ENCODE measurements at regions not wholly inside any gene's neighbourhood (a gene's known extent, or its start where the extent isn't known, plus 50 kb on each side); places are given as distances from the start of the nearest gene placed in this dataset.

GRCh38 chr7:47039089-47039648 is 542.7 kb downstream of the TNS3 start:
- H3K36me3 ChIP-seq = no peaks in the 10 kb centered on the region
- DNase-seq = no peak
- H3K4me3 ChIP-seq (ENCODE audit: low read depth, low read length) = no peak overlapping the region
- no peaks in the 10 kb centered on the region for H3K9me3 ChIP-seq
- H3K27me3 ChIP-seq = no peaks in the 10 kb centered on the region
- no peak for TF ChIP-seq CTCF (IDR thresholded peaks at IDR 0.05; ENCODE audit: low read depth, low read length)
- H3K4me1 ChIP-seq = no peaks in the 10 kb centered on the region; the same call in none of the 2 replicates

- Histone ChIP-seq H3K27me3 (no peaks in the 10 kb centered on the region), H3K4me1 (no peaks in the 10 kb centered on the region; the same call in none of the 2 replicates), H3K36me3 (no peaks in the 10 kb centered on the region), H3K9me3 (no peaks in the 10 kb centered on the region), H3K4me3 (ENCODE audit: low read depth, low read length) (no peak overlapping the region)
- TF ChIP-seq CTCF (IDR thresholded peaks at IDR 0.05; ENCODE audit: low read depth, low read length) = no peak
- DNase-seq = no peak
Measured at GRCh38 chr7:47038621-47039020, 543.3 kb downstream of the TNS3 start.

- no peak for TF ChIP-seq CTCF (IDR thresholded peaks at IDR 0.05; ENCODE audit: low read depth, low read length)
- no peak for DNase-seq
- no peaks in the 10 kb centered on the region for H3K36me3 ChIP-seq
Measured at GRCh38 chr7:47037607-47038006, 544.3 kb downstream of the TNS3 start.

GRCh38 chr7:47036909-47037308 is 545.0 kb downstream of the TNS3 start:
- H3K36me3 ChIP-seq = no peaks in the 10 kb centered on the region
- no peak for TF ChIP-seq CTCF (IDR thresholded peaks at IDR 0.05; ENCODE audit: low read depth, low read length)
- DNase-seq = no peak
- no peak overlapping the region for H3K4me3 ChIP-seq (ENCODE audit: low read depth, low read length)
- H3K9me3 ChIP-seq = no peaks in the 10 kb centered on the region
- no peaks in the 10 kb centered on the region for H3K27me3 ChIP-seq
- no peaks in the 10 kb centered on the region; the same call in none of the 2 replicates for H3K4me1 ChIP-seq

More at GRCh38 chr7:47037607-47038006, 544.3 kb downstream of the TNS3 start:
- Histone ChIP-seq H3K4me3 (ENCODE audit: low read depth, low read length) (no peak overlapping the region), H3K9me3 (no peaks in the 10 kb centered on the region), H3K4me1 (no peaks in the 10 kb centered on the region; the same call in none of the 2 replicates), H3K27me3 (no peaks in the 10 kb centered on the region)

GRCh38 chr7:47035522-47035921 is 546.4 kb downstream of the TNS3 start:
- H3K4me1 ChIP-seq = no peaks in the 10 kb centered on the region; the same call in none of the 2 replicates
- H3K27me3 ChIP-seq = no peaks in the 10 kb centered on the region
- DNase-seq = no peak
- no peaks in the 10 kb centered on the region for H3K9me3 ChIP-seq
- TF ChIP-seq CTCF (IDR thresholded peaks at IDR 0.05; ENCODE audit: low read depth, low read length) = no peak
- no peaks in the 10 kb centered on the region for H3K36me3 ChIP-seq
- H3K4me3 ChIP-seq (ENCODE audit: low read depth, low read length) = no peak overlapping the region

- Histone ChIP-seq H3K27me3 (no peaks in the 10 kb centered on the region), H3K4me1 (no peaks in the 10 kb centered on the region; the same call in none of the 2 replicates), H3K9me3 (no peaks in the 10 kb centered on the region), H3K4me3 (ENCODE audit: low read depth, low read length) (no peak overlapping the region), H3K36me3 (no peaks in the 10 kb centered on the region)
- no peak for TF ChIP-seq CTCF (IDR thresholded peaks at IDR 0.05; ENCODE audit: low read depth, low read length)
- no peak for DNase-seq
Measured at GRCh38 chr7:47034180-47034579, 547.7 kb downstream of the TNS3 start.

Data from BE2C (cell line).